ENCODE measurements at regions not wholly inside any gene's neighbourhood (a gene's known extent, or its start where the extent isn't known, plus 50 kb on each side); places are given as distances from the start of the nearest gene placed in this dataset.

DNA sequence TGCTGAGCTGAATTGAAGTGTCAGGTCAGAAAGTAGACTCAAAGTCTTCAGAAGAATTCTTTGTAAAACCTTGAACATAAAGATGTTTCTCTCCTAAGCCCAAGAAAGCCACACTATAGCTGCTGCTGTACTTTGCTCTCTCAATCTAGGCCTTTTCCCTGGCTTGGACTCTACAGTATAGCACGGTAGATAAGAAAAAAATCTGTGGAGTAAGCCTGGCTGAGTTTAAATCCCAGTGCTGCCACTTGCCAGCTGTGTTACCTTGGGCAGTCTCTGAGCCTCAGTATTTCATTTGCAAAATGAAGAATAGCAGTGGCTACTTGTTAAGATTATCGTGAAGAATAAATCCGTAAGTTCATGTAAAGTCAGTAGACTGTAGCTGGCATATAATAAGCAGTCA, 53.3 kb upstream of the UFL1 start:
- TF ChIP-seq, protein P1, sequence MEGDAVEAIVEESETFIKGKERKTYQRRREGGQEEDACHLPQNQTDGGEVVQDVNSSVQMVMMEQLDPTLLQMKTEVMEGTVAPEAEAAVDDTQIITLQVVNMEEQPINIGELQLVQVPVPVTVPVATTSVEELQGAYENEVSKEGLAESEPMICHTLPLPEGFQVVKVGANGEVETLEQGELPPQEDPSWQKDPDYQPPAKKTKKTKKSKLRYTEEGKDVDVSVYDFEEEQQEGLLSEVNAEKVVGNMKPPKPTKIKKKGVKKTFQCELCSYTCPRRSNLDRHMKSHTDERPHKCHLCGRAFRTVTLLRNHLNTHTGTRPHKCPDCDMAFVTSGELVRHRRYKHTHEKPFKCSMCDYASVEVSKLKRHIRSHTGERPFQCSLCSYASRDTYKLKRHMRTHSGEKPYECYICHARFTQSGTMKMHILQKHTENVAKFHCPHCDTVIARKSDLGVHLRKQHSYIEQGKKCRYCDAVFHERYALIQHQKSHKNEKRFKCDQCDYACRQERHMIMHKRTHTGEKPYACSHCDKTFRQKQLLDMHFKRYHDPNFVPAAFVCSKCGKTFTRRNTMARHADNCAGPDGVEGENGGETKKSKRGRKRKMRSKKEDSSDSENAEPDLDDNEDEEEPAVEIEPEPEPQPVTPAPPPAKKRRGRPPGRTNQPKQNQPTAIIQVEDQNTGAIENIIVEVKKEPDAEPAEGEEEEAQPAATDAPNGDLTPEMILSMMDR (conservative IDR thresholded peaks at IDR 0.05; ENCODE audit: low read depth) = no peak
- ChIA-PET POLR2A (ENCODE audit: low non-redundant PET) (no interaction called here), CTCF (no interaction called here)
- no peak overlapping the region for H3K27ac ChIP-seq
- DNase-seq (ENCODE audit: low spot score) = no peak

DNA sequence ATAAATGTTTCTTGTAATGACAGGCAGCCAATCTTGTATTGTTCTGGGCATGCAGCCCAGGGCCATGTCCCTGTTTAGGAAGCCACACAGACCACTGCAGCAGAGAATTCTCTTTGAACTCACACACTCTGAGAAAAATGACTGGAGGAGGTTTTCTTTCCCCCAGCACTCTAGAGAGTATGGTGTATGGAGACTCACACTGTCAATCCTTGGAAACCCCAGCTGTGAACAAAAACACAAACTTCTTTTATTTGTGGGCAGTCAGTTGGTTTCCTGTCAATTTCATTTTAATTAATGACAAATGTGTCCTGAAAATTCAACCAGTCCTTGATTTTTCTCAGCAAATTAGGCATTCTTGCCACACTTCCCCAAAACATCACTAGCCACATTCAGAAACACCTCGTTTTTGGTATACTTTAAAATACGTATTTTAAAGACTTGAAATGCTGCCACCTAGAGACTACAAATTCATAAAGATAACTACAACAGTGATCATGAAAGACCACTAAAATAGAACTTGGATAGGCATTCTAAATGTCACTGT, 52.9 kb upstream of the UFL1 start:
- no peak overlapping the region for H3K27ac ChIP-seq
- POLR2A ChIA-PET (ENCODE audit: low non-redundant PET) = no interaction called here
- CTCF ChIA-PET = interaction anchor here (0.5 kb wide), 1 partner anchor 309 kb away, joined by 6 read pairs; no protein-coding TSS in a partner anchor
- TF ChIP-seq, protein P1 (conservative IDR thresholded peaks at IDR 0.05; ENCODE audit: low read depth) = no peak
- no peak for DNase-seq (ENCODE audit: low spot score)

DNA sequence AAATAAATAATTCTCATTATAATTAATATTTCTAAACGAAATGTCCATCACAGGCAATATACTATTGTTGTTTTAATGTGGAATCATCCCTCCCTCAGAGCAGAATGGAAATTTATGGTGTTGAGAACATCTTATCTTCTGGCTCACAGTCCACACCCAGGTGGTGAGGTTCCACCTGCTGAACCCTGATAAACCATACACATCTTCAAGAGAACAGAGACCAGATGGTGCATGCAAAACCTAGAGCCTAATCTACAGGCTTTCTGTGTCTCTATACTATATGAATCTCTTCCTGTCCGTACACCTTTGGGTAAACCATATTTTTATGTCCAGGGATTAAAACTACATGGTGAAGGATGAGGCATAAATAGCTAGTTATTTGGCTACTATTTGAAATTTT, 52.3 kb upstream of the UFL1 start:
- ChIA-PET CTCF (interaction anchor here (0.5 kb wide), 1 partner anchor 309 kb away, joined by 6 read pairs; no protein-coding TSS in a partner anchor), POLR2A (ENCODE audit: low non-redundant PET) (no interaction called here)
- TF ChIP-seq, protein P1 (conservative IDR thresholded peaks at IDR 0.05; ENCODE audit: low read depth) = no peak
- no peak for DNase-seq (ENCODE audit: low spot score)
- H3K27ac ChIP-seq = no peak overlapping the region

- no peak for DNase-seq (ENCODE audit: low spot score)
- TF ChIP-seq, protein P1 (conservative IDR thresholded peaks at IDR 0.05; ENCODE audit: low read depth) = no peak
- ChIA-PET CTCF (no interaction called here), POLR2A (ENCODE audit: low non-redundant PET) (no interaction called here)
- H3K27ac ChIP-seq = no peak overlapping the region
Observed at GRCh38 chr6:96470296-96470695, 51.3 kb upstream of the UFL1 start.

All from RWPE1 (cell line).